Transverse colon (tissue), 4 donors: ENCODE measurements at regions not wholly inside any gene's neighbourhood (a gene's known extent, or its start where the extent isn't known, plus 50 kb on each side); places are given as distances from the start of the nearest gene placed in this dataset.

Experiments used
- CTCF ChIP-seq, 5 experiments: fragments of 200-600 bp in 3 of 5; fragments of 450-650 bp in 2 of 5; sonication (generic) in 3 of 5; IDR thresholded peaks; 1 replicate in 2 of 5; 2 replicates in 3 of 5; pipeline ENCODE4 v1.5.1; 2016 to 2017; ENCODE audit warnings: antibody characterized with exemption in 5 of 5, inconsistent platforms in 3 of 5, mild to moderate bottlenecking in 2 of 5, moderate library complexity in 1 of 5
- POLR2AphosphoS5 ChIP-seq, 3 donors: sonication (generic); formaldehyde crosslinking; IDR thresholded peaks; one replicate each; pipeline ENCODE4 v1.6.1; 2016; ENCODE audit warnings: antibody characterized with exemption in 3 of 3

- TF ChIP-seq POLR2AphosphoS5 (IDR thresholded peaks at IDR 0.05) (no peak), CTCF (IDR thresholded peaks at IDR 0.05) (no peak)
These were observed 550.6 kb upstream of the MDFIC2 start for GRCh38 chr3:70863049-70863448.
